ENCODE measurements at regions not wholly inside any gene's neighbourhood (a gene's known extent, or its start where the extent isn't known, plus 50 kb on each side); places are given as distances from the start of the nearest gene placed in this dataset.

DNA sequence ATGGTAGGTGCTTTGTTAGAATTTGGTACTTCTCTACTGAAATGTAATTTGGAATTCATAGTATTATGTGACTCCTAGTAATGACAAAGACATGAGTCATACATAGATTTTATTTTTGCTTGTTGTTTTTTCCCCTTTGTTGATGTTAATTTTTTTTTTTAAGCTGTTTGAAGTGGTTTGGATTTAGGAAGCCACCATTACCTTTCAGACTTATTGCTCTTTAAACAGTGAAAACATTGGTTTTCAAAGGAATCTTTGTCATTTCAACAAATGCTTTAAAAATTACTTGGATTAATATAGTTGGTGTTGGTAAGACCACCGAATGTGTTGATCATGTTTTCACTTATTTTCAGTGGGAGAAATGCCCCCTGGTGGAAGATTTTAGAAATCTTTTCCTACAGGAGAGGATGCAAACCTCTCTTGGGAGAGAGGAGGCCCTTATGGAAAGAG lies 170.1 kb upstream of the PITX1 start:
- H3K36me3 ChIP-seq (ENCODE audit: insufficient read depth, low read length) = no peaks in the 10 kb centered on the region
- H3K9ac ChIP-seq (ENCODE audit: insufficient read length) = no peak overlapping the region
- H3K4me3 ChIP-seq = no peak overlapping the region
- H3K9me3 ChIP-seq (ENCODE audit: low read depth, low read length) = no peaks in the 10 kb centered on the region
- H3K27ac ChIP-seq = no peak overlapping the region
- TF ChIP-seq EZH2 (IDR thresholded peaks at IDR 0.05) = no peak
- peak; percentile 8 for DNase-seq (ENCODE audit: low read depth, low spot score)

DNA sequence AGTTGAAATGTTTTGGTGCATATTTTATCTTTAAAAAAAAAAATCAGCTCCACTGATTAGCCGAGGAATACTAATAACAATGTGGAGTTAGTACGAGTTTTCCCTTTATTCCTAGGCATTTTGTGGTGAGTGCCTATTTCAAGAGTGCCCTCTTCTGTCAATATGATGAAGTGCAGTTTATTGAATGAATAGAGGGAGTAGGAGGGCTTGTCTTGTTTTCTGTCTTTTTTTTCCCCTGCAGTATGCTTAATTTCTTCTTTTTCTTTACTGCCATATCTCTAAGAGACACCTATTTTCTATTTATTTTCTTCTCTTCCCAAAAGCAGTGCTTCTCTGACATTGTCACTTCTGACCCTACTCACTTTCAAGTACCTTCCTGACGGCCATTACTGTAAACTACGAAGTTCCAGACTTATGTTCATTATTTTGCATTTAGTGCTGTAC lies 169.6 kb upstream of the PITX1 start:
- no peak for TF ChIP-seq FOXP2 (optimal IDR thresholded peaks at IDR 0.05; ENCODE audit: control extremely low read depth, extremely low read length, insufficient read depth)
- no peaks in the 10 kb centered on the region for H3K9me3 ChIP-seq (ENCODE audit: low read depth, low read length)
- no peak overlapping the region for H3K27ac ChIP-seq
- no peak overlapping the region for H3K9ac ChIP-seq (ENCODE audit: insufficient read length)
- H3K4me3 ChIP-seq = no peak overlapping the region
- peak; percentile 32 for DNase-seq (ENCODE audit: low read depth, low spot score)
- no peaks in the 10 kb centered on the region for H3K36me3 ChIP-seq (ENCODE audit: insufficient read depth, low read length)

DNA sequence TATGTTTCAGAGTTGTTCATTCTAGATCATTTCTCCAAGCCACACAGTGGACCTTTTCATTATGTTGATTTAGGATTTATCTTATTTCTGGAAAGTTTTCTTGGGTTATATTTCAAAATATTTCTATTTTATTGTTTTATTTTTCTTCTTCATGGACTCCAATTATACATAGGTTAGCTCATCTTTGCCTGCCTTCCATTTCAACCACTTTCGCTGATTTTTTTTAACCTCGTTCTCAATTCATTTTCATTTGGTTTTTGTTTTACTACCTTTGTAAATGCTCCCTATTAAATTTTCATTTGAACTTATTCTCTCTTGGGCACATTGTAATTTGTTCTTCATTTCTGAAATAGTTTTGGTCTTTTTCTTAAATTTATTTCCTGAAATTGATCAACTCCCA lies 169.0 kb upstream of the PITX1 start:
- no peak for DNase-seq (ENCODE audit: low read depth, low spot score)
- Histone ChIP-seq H3K4me3 (no peak overlapping the region), H3K27ac (no peak overlapping the region), H3K9me3 (ENCODE audit: low read depth, low read length) (no peaks in the 10 kb centered on the region), H3K9ac (ENCODE audit: insufficient read length) (no peak overlapping the region), H3K36me3 (ENCODE audit: insufficient read depth, low read length) (no peaks in the 10 kb centered on the region)
- no peak for TF ChIP-seq POLR2AphosphoS5 (IDR thresholded peaks at IDR 0.05; ENCODE audit: borderline replicate concordance, low read depth, low read length)

DNA sequence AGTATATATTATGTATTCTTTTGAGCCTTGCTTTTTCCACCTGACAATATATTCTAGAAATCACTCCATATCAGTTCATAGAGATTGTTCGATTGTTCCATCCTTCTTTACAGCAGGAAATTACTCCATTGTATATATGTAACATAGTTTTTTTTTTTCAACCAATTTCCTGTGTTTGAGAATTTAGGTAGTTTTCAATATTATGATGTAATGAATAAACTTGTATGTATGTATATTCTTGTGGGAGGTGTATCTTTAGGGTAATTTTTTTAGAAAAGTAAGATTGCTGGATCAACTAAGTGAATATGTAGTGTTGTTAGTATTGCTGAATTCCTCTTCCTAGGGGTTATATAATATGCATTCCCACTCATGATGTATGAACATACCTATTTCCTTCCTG lies 165.9 kb upstream of the PITX1 start:
- Histone ChIP-seq H3K9me3 (ENCODE audit: low read depth, low read length) (no peaks in the 10 kb centered on the region), H3K27ac (no peak overlapping the region), H3K36me3 (ENCODE audit: insufficient read depth, low read length) (no peaks in the 10 kb centered on the region), H3K9ac (ENCODE audit: insufficient read length) (no peak overlapping the region), H3K4me3 (no peak overlapping the region)
- DNase-seq (ENCODE audit: low read depth, low spot score) = no peak
- TF ChIP-seq FOXP2 (optimal IDR thresholded peaks at IDR 0.05; ENCODE audit: control extremely low read depth, extremely low read length, insufficient read depth) = no peak
- no peak for TF ChIP-seq POLR2AphosphoS5 (IDR thresholded peaks at IDR 0.05; ENCODE audit: borderline replicate concordance, low read depth, low read length)
- no peak for TF ChIP-seq EZH2 (IDR thresholded peaks at IDR 0.05)

DNA sequence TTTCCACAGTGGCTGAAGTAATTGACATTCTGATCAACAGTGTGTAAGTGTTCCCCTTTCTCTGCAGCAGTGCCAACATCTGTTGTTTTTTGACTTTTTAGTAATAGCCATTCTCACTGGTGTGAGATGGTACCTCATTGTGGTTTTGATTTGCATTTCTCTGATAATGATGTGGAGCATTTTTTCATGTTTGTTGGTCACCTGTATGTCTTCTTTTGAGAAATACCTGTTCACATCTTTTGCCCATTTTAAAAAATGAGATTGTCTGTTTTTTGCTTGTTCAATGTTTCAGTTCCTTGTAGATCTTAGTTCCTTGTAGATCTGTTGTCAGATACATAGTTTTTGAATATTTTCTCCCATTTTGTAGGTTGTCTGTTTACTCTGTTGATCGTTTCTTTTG lies 162.5 kb upstream of the PITX1 start:
- Histone ChIP-seq H3K4me3 (no peak overlapping the region), H3K36me3 (ENCODE audit: insufficient read depth, low read length) (no peaks in the 10 kb centered on the region), H3K9me3 (ENCODE audit: low read depth, low read length) (no peaks in the 10 kb centered on the region), H3K9ac (ENCODE audit: insufficient read length) (no peak overlapping the region), H3K27ac (no peak overlapping the region)
- no peak for DNase-seq (ENCODE audit: low read depth, low spot score)
- TF ChIP-seq FOXP2 (optimal IDR thresholded peaks at IDR 0.05; ENCODE audit: control extremely low read depth, extremely low read length, insufficient read depth) (no peak), EZH2 (IDR thresholded peaks at IDR 0.05) (no peak), POLR2AphosphoS5 (IDR thresholded peaks at IDR 0.05; ENCODE audit: borderline replicate concordance, low read depth, low read length) (no peak)

DNA sequence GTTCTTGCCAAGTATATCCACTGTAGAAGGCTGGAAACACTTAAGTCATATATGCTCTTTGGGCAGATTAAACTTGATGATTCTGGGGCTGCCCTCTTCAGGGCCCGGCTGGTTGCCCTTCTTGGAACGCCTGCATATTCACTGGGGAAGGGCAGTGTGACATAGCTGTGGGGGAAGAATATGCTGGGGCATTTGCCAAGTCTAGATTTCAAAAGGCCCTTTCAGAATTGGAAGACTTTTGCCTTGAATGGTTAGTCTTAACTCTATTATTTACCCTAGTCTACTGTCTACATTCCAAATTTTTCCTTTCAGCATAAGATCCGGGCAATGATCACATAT lies 161.2 kb upstream of the PITX1 start:
- H3K9ac ChIP-seq (ENCODE audit: insufficient read length) = no peak overlapping the region
- H3K27ac ChIP-seq = no peak overlapping the region
- TF ChIP-seq FOXP2 (optimal IDR thresholded peaks at IDR 0.05; ENCODE audit: control extremely low read depth, extremely low read length, insufficient read depth) (no peak), EZH2 (IDR thresholded peaks at IDR 0.05) (no peak), POLR2AphosphoS5 (IDR thresholded peaks at IDR 0.05; ENCODE audit: borderline replicate concordance, low read depth, low read length) (no peak)
- H3K9me3 ChIP-seq (ENCODE audit: low read depth, low read length) = no peaks in the 10 kb centered on the region
- no peak overlapping the region for H3K4me3 ChIP-seq
- no peaks in the 10 kb centered on the region for H3K36me3 ChIP-seq (ENCODE audit: insufficient read depth, low read length)
- no peak for DNase-seq (ENCODE audit: low read depth, low spot score)

DNA sequence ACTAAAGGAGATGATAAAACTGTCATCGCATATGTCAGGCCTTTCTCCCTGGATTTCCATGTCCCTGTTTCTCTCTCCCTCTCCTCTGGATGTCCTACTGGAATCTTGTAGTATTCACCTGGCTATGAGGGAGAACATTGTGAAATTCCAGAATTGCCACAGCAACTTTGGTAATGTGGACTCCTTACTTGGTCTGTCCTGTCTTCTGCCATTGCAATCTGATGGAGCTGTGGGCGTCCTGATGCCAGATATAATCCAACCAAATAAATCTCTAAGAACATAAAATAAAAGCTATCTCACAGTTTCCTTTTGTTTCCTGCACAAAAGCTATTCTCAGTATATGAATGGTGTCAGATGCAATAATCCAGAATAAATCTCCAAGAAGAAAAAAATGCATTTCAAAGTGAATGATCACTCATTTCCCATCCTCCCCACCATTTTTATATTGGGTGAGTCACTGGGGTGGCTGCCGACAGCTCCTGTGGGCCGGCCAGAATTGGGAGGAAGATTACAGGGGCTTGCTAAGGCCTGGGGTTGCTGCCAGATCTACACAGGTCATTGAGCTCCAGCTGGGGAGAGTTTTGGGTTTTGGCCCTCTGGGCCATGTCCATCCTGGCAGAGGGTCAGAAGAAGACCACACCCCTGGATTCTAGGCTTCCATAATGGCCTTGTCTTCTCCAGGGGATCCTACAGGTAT lies 160.7 kb upstream of the PITX1 start:
- no peaks in the 10 kb centered on the region for H3K9me3 ChIP-seq (ENCODE audit: low read depth, low read length)
- no peak overlapping the region for H3K9ac ChIP-seq (ENCODE audit: insufficient read length)
- no peak for TF ChIP-seq FOXP2 (optimal IDR thresholded peaks at IDR 0.05; ENCODE audit: control extremely low read depth, extremely low read length, insufficient read depth)
- no peak for TF ChIP-seq EZH2 (IDR thresholded peaks at IDR 0.05)
- no peak for TF ChIP-seq POLR2AphosphoS5 (IDR thresholded peaks at IDR 0.05; ENCODE audit: borderline replicate concordance, low read depth, low read length)
- no peak overlapping the region for H3K4me3 ChIP-seq
- no peak overlapping the region for H3K27ac ChIP-seq
- no peak for DNase-seq (ENCODE audit: low read depth, low spot score)
- H3K36me3 ChIP-seq (ENCODE audit: insufficient read depth, low read length) = no peaks in the 10 kb centered on the region

DNA sequence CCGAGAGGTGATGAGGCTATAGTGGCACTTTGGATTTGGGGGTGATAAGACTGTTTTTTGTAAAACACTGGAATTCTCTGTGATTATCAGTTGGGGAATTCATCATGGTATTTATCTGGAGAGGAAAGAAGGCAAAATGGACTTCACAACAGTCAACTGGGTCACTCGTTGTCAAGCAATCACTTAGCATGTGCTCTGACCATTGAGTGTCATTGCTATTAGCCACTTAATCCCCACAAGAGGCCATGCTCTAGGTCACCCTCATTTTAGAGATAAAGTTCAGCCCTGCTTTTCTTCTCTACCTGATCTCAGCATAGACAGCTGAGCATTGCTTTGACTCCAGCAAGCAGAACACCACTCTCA lies 160.1 kb upstream of the PITX1 start:
- no peak overlapping the region for H3K9ac ChIP-seq (ENCODE audit: insufficient read length)
- no peak for DNase-seq (ENCODE audit: low read depth, low spot score)
- H3K4me3 ChIP-seq = no peak overlapping the region
- no peaks in the 10 kb centered on the region for H3K9me3 ChIP-seq (ENCODE audit: low read depth, low read length)
- H3K27ac ChIP-seq = no peak overlapping the region
- TF ChIP-seq EZH2 (IDR thresholded peaks at IDR 0.05) (no peak), POLR2AphosphoS5 (IDR thresholded peaks at IDR 0.05; ENCODE audit: borderline replicate concordance, low read depth, low read length) (no peak), FOXP2 (optimal IDR thresholded peaks at IDR 0.05; ENCODE audit: control extremely low read depth, extremely low read length, insufficient read depth) (no peak)
- no peaks in the 10 kb centered on the region for H3K36me3 ChIP-seq (ENCODE audit: insufficient read depth, low read length)

DNA sequence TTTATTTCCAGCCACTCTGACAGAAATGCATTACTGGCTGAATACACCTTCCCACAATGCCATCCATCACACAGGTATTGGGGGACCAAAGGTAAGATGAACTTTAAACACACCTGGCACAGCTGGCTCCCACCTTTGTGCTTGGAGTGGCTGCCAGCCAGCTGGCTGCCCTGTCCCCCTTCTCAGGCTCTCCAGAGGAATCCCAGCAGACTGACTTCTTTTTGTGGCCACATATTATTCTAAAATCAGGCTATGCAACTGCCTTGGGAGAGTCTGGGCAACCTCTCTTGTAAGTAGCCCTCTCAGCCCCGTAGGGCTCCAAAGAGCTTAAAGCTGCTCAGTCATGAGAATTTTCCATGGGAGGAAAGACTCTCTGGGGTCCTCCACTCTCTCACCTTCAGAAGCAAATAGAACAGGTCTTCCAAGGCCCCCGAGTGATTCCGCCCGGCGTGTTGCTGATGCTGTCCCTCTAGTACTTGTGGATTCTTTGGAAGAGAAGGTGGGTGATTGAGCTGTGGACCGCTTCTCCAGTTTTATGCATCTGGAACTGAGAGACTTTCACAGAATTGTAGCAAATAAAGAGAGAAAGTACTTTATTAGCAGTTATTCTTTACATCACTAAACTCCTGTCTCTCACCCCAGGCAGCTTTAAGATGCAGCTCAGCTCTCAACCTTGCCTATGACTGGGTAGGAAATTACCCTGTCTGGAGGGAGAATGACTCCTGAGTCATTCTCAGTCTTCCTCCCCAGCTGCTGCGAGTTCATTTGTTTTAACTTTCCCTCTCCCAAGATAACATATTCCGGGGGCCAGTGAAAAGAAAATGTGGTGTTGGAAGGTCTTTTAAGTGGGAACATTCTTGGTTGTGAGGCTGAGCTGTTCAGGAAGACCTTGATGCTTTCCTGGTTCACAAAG lies 159.4 kb upstream of the PITX1 start:
- no peak overlapping the region for H3K4me3 ChIP-seq
- no peak for DNase-seq (ENCODE audit: low read depth, low spot score)
- no peaks in the 10 kb centered on the region for H3K36me3 ChIP-seq (ENCODE audit: insufficient read depth, low read length)
- no peaks in the 10 kb centered on the region for H3K9me3 ChIP-seq (ENCODE audit: low read depth, low read length)
- H3K9ac ChIP-seq (ENCODE audit: insufficient read length) = no peak overlapping the region
- no peak for TF ChIP-seq POLR2AphosphoS5 (IDR thresholded peaks at IDR 0.05; ENCODE audit: borderline replicate concordance, low read depth, low read length)
- no peak for TF ChIP-seq FOXP2 (optimal IDR thresholded peaks at IDR 0.05; ENCODE audit: control extremely low read depth, extremely low read length, insufficient read depth)
- TF ChIP-seq EZH2 (IDR thresholded peaks at IDR 0.05) = no peak
- no peak overlapping the region for H3K27ac ChIP-seq

All from SK-N-MC (cell line).